T-helper 22 cell (primary cell): ENCODE measurements at regions not wholly inside any gene's neighbourhood (a gene's known extent, or its start where the extent isn't known, plus 50 kb on each side); places are given as distances from the start of the nearest gene placed in this dataset.
"Not testable (repeated sequence)": the region's sequence is repeated elsewhere in the genome, so short reads cannot be mapped to it uniquely, and the experiment has no call there.

Experiments used
- DNase-seq: peaks from one replicate; pipeline ENCODE4 v3.0.0-alpha.2; 2020; ENCODE audit warnings: low read depth

GRCh38 chr7:113392841-113393540 lies 274.6 kb upstream of the SMIM30 start:
- DNase-seq, result no peak

- no peak for DNase-seq
Measured at GRCh38 chr7:113392421-113392820, 274.1 kb upstream of the SMIM30 start.

- no peak for DNase-seq
Measured at GRCh38 chr7:113389112-113389646, 270.8 kb upstream of the SMIM30 start.

- DNase-seq, result no peak
Measured at GRCh38 chr7:113383638-113384037, 265.3 kb upstream of the SMIM30 start.

GRCh38 chr7:113379746-113380145 lies 261.4 kb upstream of the SMIM30 start:
- DNase-seq, result no peak

GRCh38 chr7:113374955-113375354 lies 256.6 kb upstream of the SMIM30 start:
- no peak for DNase-seq

- DNase-seq, result no peak
Measured at GRCh38 chr7:113373863-113374262, 255.5 kb upstream of the SMIM30 start.

- DNase-seq, result no peak
Measured at GRCh38 chr7:113371416-113372043, 253.2 kb upstream of the SMIM30 start.

GRCh38 chr7:113370910-113371309 lies 252.6 kb upstream of the SMIM30 start:
- no peak for DNase-seq

- DNase-seq, result no peak
Measured at GRCh38 chr7:113368256-113368655, 249.9 kb upstream of the SMIM30 start.

- DNase-seq, result no peak
Measured at GRCh38 chr7:113367041-113367586, 248.8 kb upstream of the SMIM30 start.

- DNase-seq, result no peak
Measured at GRCh38 chr7:113366122-113366521, 247.8 kb upstream of the SMIM30 start.

- DNase-seq, result no peak
Measured at GRCh38 chr7:113349339-113349738, 231.0 kb upstream of the SMIM30 start.

- no peak for DNase-seq
Measured at GRCh38 chr7:113339661-113340060, 221.3 kb upstream of the SMIM30 start.

- no peak for DNase-seq
Measured at GRCh38 chr7:113338071-113338696, 219.8 kb upstream of the SMIM30 start.

- DNase-seq, result not testable (repeated sequence)
Measured at GRCh38 chr7:113336838-113337237, 218.5 kb upstream of the SMIM30 start.

GRCh38 chr7:113331155-113331898 lies 213.0 kb upstream of the SMIM30 start:
- no peak for DNase-seq

- no peak for DNase-seq
Measured at GRCh38 chr7:113321201-113321600, 202.8 kb upstream of the SMIM30 start.

GRCh38 chr7:113320419-113320818 lies 202.1 kb upstream of the SMIM30 start:
- DNase-seq, result no peak

- DNase-seq, result no peak
Measured at GRCh38 chr7:113314594-113314993, 196.2 kb upstream of the SMIM30 start.

GRCh38 chr7:113308399-113308798 lies 190.0 kb upstream of the SMIM30 start:
- DNase-seq, result no peak

- no peak for DNase-seq
Measured at GRCh38 chr7:113307147-113307546, 188.8 kb upstream of the SMIM30 start.
